ENCODE measurements at regions not wholly inside any gene's neighbourhood (a gene's known extent, or its start where the extent isn't known, plus 50 kb on each side); places are given as distances from the start of the nearest gene placed in this dataset.

- no peak for TF ChIP-seq CTCF (IDR thresholded peaks at IDR 0.05; ENCODE audit: borderline replicate concordance, insufficient read depth, low read depth, low read length)
Observed at GRCh38 chrX:137988470-137988869, 422.5 kb downstream of the ZIC3 start.

GRCh38 chrX:137998619-137999018, 432.7 kb downstream of the ZIC3 start:
- H3K4me3 ChIP-seq (ENCODE audit: low read depth, low read length), result no peak overlapping the region
- TF ChIP-seq CTCF (IDR thresholded peaks at IDR 0.05; ENCODE audit: borderline replicate concordance, insufficient read depth, low read depth, low read length), result no peak

More at GRCh38 chrX:137988470-137988869, 422.5 kb downstream of the ZIC3 start:
- H3K4me3 ChIP-seq (ENCODE audit: low read depth, low read length), result no peak overlapping the region

- TF ChIP-seq CTCF (IDR thresholded peaks at IDR 0.05; ENCODE audit: borderline replicate concordance, insufficient read depth, low read depth, low read length), result no peak
- no peak overlapping the region for H3K4me3 ChIP-seq (ENCODE audit: low read depth, low read length)
Observed at GRCh38 chrX:137999071-137999470, 433.1 kb downstream of the ZIC3 start.

- no peak for TF ChIP-seq CTCF (IDR thresholded peaks at IDR 0.05; ENCODE audit: borderline replicate concordance, insufficient read depth, low read depth, low read length)
- no peak overlapping the region for H3K4me3 ChIP-seq (ENCODE audit: low read depth, low read length)
Observed at GRCh38 chrX:137999552-137999951, 433.6 kb downstream of the ZIC3 start.

GRCh38 chrX:138001226-138001625, 435.3 kb downstream of the ZIC3 start:
- no peak for TF ChIP-seq CTCF (IDR thresholded peaks at IDR 0.05; ENCODE audit: borderline replicate concordance, insufficient read depth, low read depth, low read length)
- no peak overlapping the region for H3K4me3 ChIP-seq (ENCODE audit: low read depth, low read length)

- TF ChIP-seq CTCF (IDR thresholded peaks at IDR 0.05; ENCODE audit: borderline replicate concordance, insufficient read depth, low read depth, low read length), result no peak
- no peak overlapping the region for H3K4me3 ChIP-seq (ENCODE audit: low read depth, low read length)
Observed at GRCh38 chrX:138006180-138006579, 440.3 kb downstream of the ZIC3 start.

GRCh38 chrX:138008281-138008680, 442.4 kb downstream of the ZIC3 start:
- no peak for TF ChIP-seq CTCF (IDR thresholded peaks at IDR 0.05; ENCODE audit: borderline replicate concordance, insufficient read depth, low read depth, low read length)
- no peak overlapping the region for H3K4me3 ChIP-seq (ENCODE audit: low read depth, low read length)
